ENCODE measurements at regions not wholly inside any gene's neighbourhood (a gene's known extent, or its start where the extent isn't known, plus 50 kb on each side); places are given as distances from the start of the nearest gene placed in this dataset.
"Not testable (repeated sequence)": the region's sequence is repeated elsewhere in the genome, so short reads cannot be mapped to it uniquely, and the experiment has no call there.

GRCh38 chr12:127150956-127151355 lies 1116.0 kb upstream of the TMEM132C start:
- H3K4me3 ChIP-seq (ENCODE audit: severe bottlenecking), result no peak overlapping the region
- no peaks in the 10 kb centered on the region for H3K9me3 ChIP-seq (ENCODE audit: severe bottlenecking)
- TF ChIP-seq CTCF (IDR thresholded peaks at IDR 0.05; ENCODE audit: poor library complexity, severe bottlenecking), result no peak
- H3K27me3 ChIP-seq (ENCODE audit: insufficient read depth, poor library complexity, severe bottlenecking), result no peaks in the 10 kb centered on the region
- no peak for DNase-seq (ENCODE audit: low spot score)
- H3K36me3 ChIP-seq (ENCODE audit: low read depth), result no peaks in the 10 kb centered on the region
- no peak overlapping the region for H3K27ac ChIP-seq (ENCODE audit: poor library complexity, severe bottlenecking)
- no peak for ATAC-seq (ENCODE audit: low read depth)
- H3K4me1 ChIP-seq (ENCODE audit: insufficient read depth, poor library complexity, severe bottlenecking), result peaks cover 4% of the 10 kb centered on the region

- Histone ChIP-seq H3K27me3 (ENCODE audit: insufficient read depth, poor library complexity, severe bottlenecking) (no peaks in the 10 kb centered on the region), H3K9me3 (ENCODE audit: severe bottlenecking) (no peaks in the 10 kb centered on the region), H3K27ac (ENCODE audit: poor library complexity, severe bottlenecking) (no peak overlapping the region), H3K36me3 (ENCODE audit: low read depth) (no peaks in the 10 kb centered on the region), H3K4me3 (ENCODE audit: severe bottlenecking) (no peak overlapping the region), H3K4me1 (ENCODE audit: insufficient read depth, poor library complexity, severe bottlenecking) (no peaks in the 10 kb centered on the region)
- no peak for TF ChIP-seq CTCF (IDR thresholded peaks at IDR 0.05; ENCODE audit: poor library complexity, severe bottlenecking)
- ATAC-seq (ENCODE audit: low read depth) (no peak), DNase-seq (ENCODE audit: low spot score) (no peak)
These were observed 1113.0 kb upstream of the TMEM132C start for GRCh38 chr12:127153996-127154395.

- DNase-seq (ENCODE audit: low spot score); H3K27me3 ChIP-seq (ENCODE audit: insufficient read depth, poor library complexity, severe bottlenecking); H3K4me3 ChIP-seq (ENCODE audit: severe bottlenecking); H3K9me3 ChIP-seq (ENCODE audit: severe bottlenecking); H3K4me1 ChIP-seq (ENCODE audit: insufficient read depth, poor library complexity, severe bottlenecking); ATAC-seq (ENCODE audit: low read depth); H3K27ac ChIP-seq (ENCODE audit: poor library complexity, severe bottlenecking); H3K36me3 ChIP-seq (ENCODE audit: low read depth): not testable (repeated sequence)
These were observed 1112.1 kb upstream of the TMEM132C start for GRCh38 chr12:127154830-127155229.

- not testable (repeated sequence) for H3K4me1 ChIP-seq (ENCODE audit: insufficient read depth, poor library complexity, severe bottlenecking); H3K36me3 ChIP-seq (ENCODE audit: low read depth); H3K9me3 ChIP-seq (ENCODE audit: severe bottlenecking); H3K4me3 ChIP-seq (ENCODE audit: severe bottlenecking); ATAC-seq (ENCODE audit: low read depth); H3K27me3 ChIP-seq (ENCODE audit: insufficient read depth, poor library complexity, severe bottlenecking); H3K27ac ChIP-seq (ENCODE audit: poor library complexity, severe bottlenecking); DNase-seq (ENCODE audit: low spot score)
These were observed 1110.9 kb upstream of the TMEM132C start for GRCh38 chr12:127155935-127156619.

- H3K27ac ChIP-seq (ENCODE audit: poor library complexity, severe bottlenecking); H3K27me3 ChIP-seq (ENCODE audit: insufficient read depth, poor library complexity, severe bottlenecking); DNase-seq (ENCODE audit: low spot score); H3K9me3 ChIP-seq (ENCODE audit: severe bottlenecking); H3K36me3 ChIP-seq (ENCODE audit: low read depth); H3K4me1 ChIP-seq (ENCODE audit: insufficient read depth, poor library complexity, severe bottlenecking); H3K4me3 ChIP-seq (ENCODE audit: severe bottlenecking); ATAC-seq (ENCODE audit: low read depth): not testable (repeated sequence)
These were observed 1109.2 kb upstream of the TMEM132C start for GRCh38 chr12:127157501-127158366.

GRCh38 chr12:127158385-127159061 lies 1108.4 kb upstream of the TMEM132C start:
- H3K4me3 ChIP-seq (ENCODE audit: severe bottlenecking), result no peak overlapping the region
- TF ChIP-seq CTCF (IDR thresholded peaks at IDR 0.05; ENCODE audit: poor library complexity, severe bottlenecking), result no peak
- H3K36me3 ChIP-seq (ENCODE audit: low read depth), result no peaks in the 10 kb centered on the region
- H3K4me1 ChIP-seq (ENCODE audit: insufficient read depth, poor library complexity, severe bottlenecking), result peaks cover 8% of the 10 kb centered on the region
- ATAC-seq (ENCODE audit: low read depth) (no peak), DNase-seq (ENCODE audit: low spot score) (no peak)
- no peak overlapping the region for H3K27ac ChIP-seq (ENCODE audit: poor library complexity, severe bottlenecking)
- H3K9me3 ChIP-seq (ENCODE audit: severe bottlenecking), result no peaks in the 10 kb centered on the region
- H3K27me3 ChIP-seq (ENCODE audit: insufficient read depth, poor library complexity, severe bottlenecking), result no peaks in the 10 kb centered on the region
